ENCODE measurements at regions not wholly inside any gene's neighbourhood (a gene's known extent, or its start where the extent isn't known, plus 50 kb on each side); places are given as distances from the start of the nearest gene placed in this dataset.
"Not testable (repeated sequence)": the region's sequence is repeated elsewhere in the genome, so short reads cannot be mapped to it uniquely, and the experiment has no call there.

GRCh38 chr4:129254126-129254525 lies 158.2 kb downstream of the C4orf33 start:
- DNase-seq (ENCODE audit: low read depth): no peak

DNA sequence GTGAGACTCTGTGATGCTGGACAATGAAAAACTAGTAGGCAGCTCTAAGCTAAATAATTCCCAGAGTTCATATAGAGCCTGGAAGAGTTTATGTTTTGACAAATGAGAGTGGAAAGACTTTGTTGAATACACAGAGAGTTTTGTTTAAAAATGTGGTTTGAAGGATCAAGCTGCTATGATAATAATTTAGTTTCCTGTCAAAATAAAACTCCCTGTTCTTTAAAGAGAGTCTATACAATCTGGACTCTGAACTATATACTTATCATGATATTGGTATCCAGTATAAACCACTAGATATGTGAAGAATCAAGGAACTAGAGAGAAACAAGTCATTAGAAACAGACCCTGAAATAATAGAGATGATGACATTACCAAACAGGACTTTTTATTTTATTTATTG lies 158.6 kb downstream of the C4orf33 start:
- no peak for DNase-seq (ENCODE audit: low read depth)

DNA sequence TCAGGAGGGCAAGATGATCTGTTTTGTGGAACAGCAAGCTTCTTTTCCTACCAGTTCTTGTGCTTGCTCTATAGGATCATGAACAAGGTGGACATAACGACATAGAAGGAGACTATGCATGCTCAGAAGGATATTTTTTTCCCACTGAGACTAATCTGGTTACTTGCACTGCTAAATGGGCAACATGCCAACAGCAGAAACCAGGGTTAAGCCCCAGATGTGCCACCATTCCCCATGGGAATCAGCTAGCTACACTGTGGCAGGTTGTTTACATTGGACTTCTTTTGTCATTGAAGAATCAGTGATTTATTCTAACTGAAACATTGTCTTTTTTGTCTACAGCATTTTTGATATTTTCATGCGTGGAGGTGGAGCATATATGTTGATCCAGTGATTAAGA lies 165.6 kb downstream of the C4orf33 start:
- no peak for DNase-seq (ENCODE audit: low read depth)

DNA sequence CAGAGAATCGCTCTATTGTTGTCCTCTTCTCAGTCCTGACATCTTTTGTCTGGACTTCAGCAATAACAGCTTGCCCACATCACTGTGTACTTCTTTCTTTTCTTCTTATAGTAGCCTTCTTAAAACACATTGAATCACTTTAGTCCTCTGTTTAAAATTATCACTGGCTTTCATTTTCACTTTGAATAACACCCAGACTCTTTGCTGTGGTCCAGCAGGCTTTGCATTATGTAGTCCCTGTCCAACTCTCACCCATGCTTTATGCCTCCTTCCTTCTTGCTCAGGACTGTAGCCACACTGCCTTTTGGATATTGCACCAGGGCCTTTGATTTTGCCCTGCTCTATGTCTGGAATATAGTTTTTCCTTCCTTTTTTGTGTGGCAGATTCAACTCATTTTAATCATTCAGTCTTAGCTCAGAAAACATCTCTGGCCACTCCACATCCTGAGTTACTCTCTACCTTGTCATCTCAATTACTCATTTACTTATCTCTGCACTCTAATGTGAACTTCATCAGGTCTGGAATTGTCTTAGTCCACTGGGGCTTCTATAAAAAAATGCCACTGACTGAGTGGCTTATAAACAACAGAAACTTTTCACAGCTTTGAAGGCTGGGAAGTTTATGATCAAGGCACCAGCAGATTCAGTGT lies 168.2 kb downstream of the C4orf33 start:
- no peak for DNase-seq (ENCODE audit: low read depth)

DNA sequence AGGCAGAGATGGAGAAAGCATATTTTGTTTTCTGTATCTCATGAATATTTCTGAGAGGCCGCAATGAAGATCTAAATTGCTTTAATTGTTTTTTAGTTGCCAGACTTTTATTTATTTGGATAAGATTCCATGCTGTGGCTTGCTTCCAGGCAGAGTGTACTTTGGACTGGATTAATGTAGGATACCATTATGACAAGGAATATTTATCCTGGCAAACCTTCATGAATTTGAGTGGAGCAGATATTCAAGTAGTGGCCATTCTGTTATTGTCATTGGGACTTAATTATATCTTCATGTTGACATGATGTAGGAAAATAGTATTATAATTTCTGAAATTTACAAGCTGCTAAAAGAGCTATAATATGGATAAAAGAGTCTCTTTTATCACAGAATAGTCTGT lies 182.9 kb downstream of the C4orf33 start:
- no peak for DNase-seq (ENCODE audit: low read depth)

DNA sequence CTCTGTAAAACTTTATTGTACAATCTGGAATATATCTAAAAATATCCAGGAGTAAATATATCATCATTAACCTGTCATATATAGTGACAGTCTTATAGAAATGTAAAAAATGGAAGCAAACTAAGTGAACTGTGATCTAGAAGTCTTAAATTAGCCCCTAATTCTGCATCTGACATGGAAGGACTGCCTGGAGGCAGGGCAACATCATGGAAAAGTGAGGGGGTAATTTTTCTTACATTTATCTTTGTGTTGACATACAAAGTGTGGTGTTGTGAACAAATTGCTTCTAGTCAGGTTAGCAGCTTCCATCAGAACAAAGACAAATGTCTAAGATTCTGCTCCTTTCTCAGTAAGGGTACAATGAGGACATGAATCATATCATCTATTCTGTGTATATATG lies 186.3 kb downstream of the C4orf33 start:
- DNase-seq (ENCODE audit: low read depth): no peak

- DNase-seq (ENCODE audit: low read depth): not testable (repeated sequence)
These were observed 196.2 kb downstream of the C4orf33 start for GRCh38 chr4:129292194-129292593.

GRCh38 chr4:129314781-129315180 lies 218.8 kb downstream of the C4orf33 start:
- peak; percentile 4 for DNase-seq (ENCODE audit: low read depth)

- DNase-seq (ENCODE audit: low read depth): no peak
These were observed 227.0 kb downstream of the C4orf33 start for GRCh38 chr4:129322920-129323319.

- DNase-seq (ENCODE audit: low read depth): no peak
These were observed 227.7 kb downstream of the C4orf33 start for GRCh38 chr4:129323658-129324057.

GRCh38 chr4:129326571-129327460 lies 230.9 kb downstream of the C4orf33 start:
- DNase-seq (ENCODE audit: low read depth): no peak

GRCh38 chr4:129327637-129328036 lies 231.7 kb downstream of the C4orf33 start:
- no peak for DNase-seq (ENCODE audit: low read depth)

- DNase-seq (ENCODE audit: low read depth): no peak
These were observed 232.2 kb downstream of the C4orf33 start for GRCh38 chr4:129328162-129328561.

DNA sequence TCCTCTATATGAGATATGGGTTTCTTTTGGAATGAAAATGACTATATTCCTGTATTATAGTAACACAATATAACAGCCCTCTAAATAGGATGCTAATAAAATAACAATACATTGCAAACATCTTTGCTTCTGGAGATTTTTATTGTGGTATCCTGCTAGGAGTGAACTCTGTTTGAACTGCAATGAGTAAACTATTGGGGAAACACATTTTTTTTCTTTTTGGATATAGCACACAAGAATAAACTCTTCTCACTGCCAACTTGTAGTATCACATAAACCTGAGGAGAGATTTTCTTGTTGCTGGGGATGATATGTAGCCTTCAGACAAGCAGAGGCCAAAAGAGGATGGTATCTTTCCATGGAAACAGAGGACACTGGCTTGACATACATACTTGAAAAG lies 238.2 kb downstream of the C4orf33 start:
- DNase-seq (ENCODE audit: low read depth): no peak

- DNase-seq (ENCODE audit: low read depth): no peak
These were observed 239.3 kb downstream of the C4orf33 start for GRCh38 chr4:129335276-129335675.

GRCh38 chr4:129335818-129336217 lies 239.9 kb downstream of the C4orf33 start:
- no peak for DNase-seq (ENCODE audit: low read depth)

GRCh38 chr4:129336457-129337227 lies 240.7 kb downstream of the C4orf33 start:
- no peak for DNase-seq (ENCODE audit: low read depth)

DNA sequence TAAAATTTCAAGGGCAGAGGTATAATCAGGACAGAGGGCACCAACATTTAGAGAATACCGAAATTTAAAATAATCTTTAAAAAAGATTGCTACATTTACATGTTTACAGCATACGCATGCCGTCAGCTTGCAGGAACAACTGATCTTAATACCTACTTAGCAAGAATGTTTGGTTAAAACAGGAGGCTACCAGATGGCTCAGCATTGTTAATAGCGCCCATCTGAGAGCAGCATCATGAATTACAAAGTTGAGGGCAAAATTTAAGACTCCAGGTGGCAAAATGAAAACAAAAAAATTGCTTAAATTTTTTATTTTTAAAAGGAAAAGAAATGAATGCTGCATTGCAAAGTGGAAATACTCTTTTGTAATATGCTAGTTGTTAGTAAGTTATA lies 241.3 kb downstream of the C4orf33 start:
- DNase-seq (ENCODE audit: low read depth): no peak

DNA sequence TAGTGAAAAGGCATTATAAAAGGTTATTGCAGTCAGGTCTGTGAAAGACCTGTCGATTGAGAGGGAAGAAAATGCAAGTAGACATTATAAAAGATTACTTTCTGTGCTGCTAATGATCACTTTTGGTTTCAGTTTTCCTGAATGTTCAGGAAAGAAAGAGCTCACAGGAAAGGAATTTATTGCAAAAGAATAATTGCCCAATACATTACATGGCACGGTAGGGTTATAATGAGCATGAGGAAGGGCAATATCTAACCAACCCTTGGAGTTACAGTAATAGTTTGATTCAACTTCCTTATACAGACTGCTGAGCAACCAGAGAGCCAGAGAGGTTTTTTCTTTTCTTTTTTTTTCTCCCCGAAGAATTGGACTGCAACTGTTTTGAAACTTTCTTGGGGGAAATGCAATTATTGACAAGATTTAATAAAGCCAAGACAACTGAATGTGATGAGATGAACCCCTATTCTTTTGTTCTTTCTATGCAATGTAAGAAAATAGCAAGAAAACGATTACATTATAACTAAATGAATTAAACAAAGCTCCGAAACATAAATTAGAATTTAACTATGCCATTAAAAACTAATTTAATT lies 247.0 kb downstream of the C4orf33 start:
- DNase-seq (ENCODE audit: low read depth): peak; percentile 69

- DNase-seq (ENCODE audit: low read depth): peak; percentile 30
These were observed 248.1 kb downstream of the C4orf33 start for GRCh38 chr4:129344058-129344457.

DNA sequence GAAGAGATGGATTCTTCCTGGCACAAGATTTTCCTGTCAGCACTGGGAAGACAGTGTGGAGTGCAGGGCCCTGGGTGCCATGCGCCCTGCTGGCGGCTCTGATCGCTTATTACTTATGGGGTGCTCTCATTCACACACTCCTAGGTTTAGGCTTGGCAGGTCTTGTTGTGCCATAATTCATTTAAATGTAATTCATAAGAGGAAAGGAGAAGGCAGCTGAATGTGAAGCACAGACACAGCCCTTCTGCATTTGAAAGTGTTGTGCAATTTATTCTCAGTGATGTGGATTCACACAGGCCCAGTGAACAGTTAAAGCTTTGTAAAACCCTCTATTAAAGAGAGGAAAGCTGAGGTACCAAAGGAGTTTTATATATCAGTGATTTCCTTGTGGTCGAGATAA lies 249.7 kb downstream of the C4orf33 start:
- no peak for DNase-seq (ENCODE audit: low read depth)

DNA sequence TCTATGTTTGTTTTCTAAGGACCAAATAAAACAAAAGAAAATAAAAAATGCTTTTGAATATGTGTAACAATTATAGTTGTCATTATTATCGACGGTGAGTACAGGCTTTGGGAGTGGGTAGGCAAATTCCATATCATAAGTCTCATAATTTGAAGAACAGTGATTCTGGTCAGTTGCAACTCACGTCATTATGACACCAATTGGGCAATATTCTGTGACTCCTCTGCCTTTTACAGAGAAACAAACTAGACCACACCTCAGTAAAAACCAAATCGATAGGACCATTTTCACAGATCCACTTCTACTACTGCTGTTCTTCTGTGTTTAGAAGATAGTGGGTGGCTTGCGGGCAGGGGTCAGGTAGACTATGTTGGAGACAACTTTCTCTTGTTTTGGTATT lies 250.1 kb downstream of the C4orf33 start:
- no peak for DNase-seq (ENCODE audit: low read depth)
